ENCODE measurements at regions not wholly inside any gene's neighbourhood (a gene's known extent, or its start where the extent isn't known, plus 50 kb on each side); places are given as distances from the start of the nearest gene placed in this dataset.

- ChIA-PET POLR2A (no interaction called here), CTCF (no interaction called here)
- no peaks in the 10 kb centered on the region for H3K27me3 Mint-ChIP-seq
- H3K4me3 Mint-ChIP-seq, result no peak overlapping the region
- H3K4me1 Mint-ChIP-seq (ENCODE audit: low read depth), result no peaks in the 10 kb centered on the region
- no peaks in the 10 kb centered on the region for H3K9me3 Mint-ChIP-seq
- intact Hi-C loops (cut with micrococcal nuclease), result no loop called here
- no peaks in the 10 kb centered on the region for H3K36me3 Mint-ChIP-seq
- DNase-seq, result no peak
- H3K27ac Mint-ChIP-seq, result no peak overlapping the region
Measured at GRCh38 chr13:50677258-50677657, 166.2 kb downstream of the DLEU7 start.

DNA sequence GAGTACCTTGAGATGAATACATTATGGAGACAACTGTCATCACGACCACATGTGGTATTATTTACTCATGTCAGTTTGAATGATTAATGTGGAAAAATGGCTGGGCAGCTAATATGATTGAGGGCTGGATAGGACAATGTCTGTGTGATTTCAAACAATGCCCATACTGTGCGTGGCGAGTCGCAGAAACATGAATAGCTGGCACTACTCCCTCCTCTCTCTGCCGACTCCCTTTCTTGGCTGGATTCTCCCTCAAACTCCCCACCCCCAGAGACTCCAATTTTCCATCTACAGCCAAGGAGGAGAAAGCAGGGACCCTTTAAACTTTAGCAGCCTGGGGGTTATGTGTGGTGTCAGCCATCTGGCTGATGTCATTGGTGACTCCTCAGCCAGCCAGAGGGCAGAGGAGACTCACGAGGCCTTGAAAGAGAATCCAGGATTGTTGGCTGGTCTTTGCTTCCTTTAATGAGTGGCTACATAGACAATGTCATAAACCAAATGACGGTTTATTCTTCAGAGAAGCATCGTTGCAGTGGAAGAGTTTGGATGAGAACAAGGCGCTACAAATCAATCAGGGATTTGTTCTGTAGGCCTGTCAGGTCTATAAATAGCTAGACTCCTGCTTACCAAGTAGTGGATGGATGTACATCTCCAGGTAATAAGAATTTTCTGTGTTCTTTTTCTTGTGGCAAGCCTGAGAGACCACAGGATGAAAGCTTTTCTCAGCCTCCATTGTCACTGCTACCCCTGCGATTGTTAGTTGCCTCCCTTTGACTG is 165.6 kb downstream of the DLEU7 start:
- no peaks in the 10 kb centered on the region for H3K9me3 Mint-ChIP-seq
- ChIA-PET CTCF (no interaction called here), POLR2A (no interaction called here)
- no peaks in the 10 kb centered on the region for H3K36me3 Mint-ChIP-seq
- DNase-seq, result no peak
- H3K4me3 Mint-ChIP-seq, result no peak overlapping the region
- no peak overlapping the region for H3K27ac Mint-ChIP-seq
- intact Hi-C loops (cut with micrococcal nuclease), result no loop called here
- H3K27me3 Mint-ChIP-seq, result no peaks in the 10 kb centered on the region
- no peaks in the 10 kb centered on the region for H3K4me1 Mint-ChIP-seq (ENCODE audit: low read depth)

DNA sequence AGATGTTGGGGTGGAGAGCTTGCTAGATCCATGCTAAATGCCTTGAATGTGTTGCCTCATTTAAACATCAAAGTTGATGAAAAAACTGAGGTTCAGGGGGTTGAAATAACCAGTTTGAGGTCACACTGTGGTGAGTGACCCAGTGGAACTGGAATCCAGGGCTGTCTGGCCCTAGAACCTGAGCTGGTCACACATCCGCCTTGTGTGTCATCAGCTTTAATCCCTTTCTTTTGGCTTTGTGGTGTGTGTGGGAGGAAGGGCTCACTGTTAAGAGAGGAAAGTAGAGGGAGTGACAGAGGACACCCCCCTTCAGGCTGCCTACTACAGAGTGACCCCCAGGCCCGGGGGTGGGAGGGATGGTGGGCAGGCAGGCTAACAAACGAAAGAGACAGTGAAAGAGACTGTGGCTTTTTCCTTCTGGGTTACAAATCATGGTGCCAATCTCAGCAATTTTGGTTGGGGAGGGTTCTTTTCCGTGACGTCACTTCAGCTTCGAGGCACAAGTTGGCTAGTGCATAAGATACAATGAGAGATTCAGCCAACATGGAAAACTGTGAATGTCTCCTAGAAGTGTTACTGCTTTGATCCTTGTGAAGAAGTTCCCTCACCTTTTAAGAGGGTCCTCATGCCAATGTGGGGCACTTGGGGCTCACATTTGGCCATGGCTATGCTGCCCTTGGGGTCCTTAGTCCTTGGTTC is 164.9 kb downstream of the DLEU7 start:
- ChIA-PET POLR2A (no interaction called here), CTCF (no interaction called here)
- Mint-ChIP-seq H3K4me3 (no peak overlapping the region), H3K27ac (no peak overlapping the region), H3K9me3 (no peaks in the 10 kb centered on the region), H3K36me3 (no peaks in the 10 kb centered on the region), H3K4me1 (ENCODE audit: low read depth) (no peaks in the 10 kb centered on the region), H3K27me3 (no peaks in the 10 kb centered on the region)
- intact Hi-C loops (cut with micrococcal nuclease), result no loop called here
- DNase-seq, result no peak

- intact Hi-C loops (cut with micrococcal nuclease), result no loop called here
- no peak for DNase-seq
- Mint-ChIP-seq H3K4me3 (no peak overlapping the region), H3K36me3 (no peaks in the 10 kb centered on the region), H3K9me3 (no peaks in the 10 kb centered on the region), H3K27ac (no peak overlapping the region), H3K4me1 (ENCODE audit: low read depth) (no peaks in the 10 kb centered on the region), H3K27me3 (no peaks in the 10 kb centered on the region)
- POLR2A ChIA-PET, result no interaction called here
- CTCF ChIA-PET, result no interaction called here
Measured at GRCh38 chr13:50679321-50679720, 164.2 kb downstream of the DLEU7 start.

GRCh38 chr13:50682002-50682401 is 161.5 kb downstream of the DLEU7 start:
- no peaks in the 10 kb centered on the region for H3K27me3 Mint-ChIP-seq
- H3K9me3 Mint-ChIP-seq, result no peaks in the 10 kb centered on the region
- no peak overlapping the region for H3K27ac Mint-ChIP-seq
- DNase-seq, result no peak
- H3K4me1 Mint-ChIP-seq (ENCODE audit: low read depth), result peaks cover 5% of the 10 kb centered on the region
- H3K4me3 Mint-ChIP-seq, result no peak overlapping the region
- no peaks in the 10 kb centered on the region for H3K36me3 Mint-ChIP-seq
- POLR2A ChIA-PET, result no interaction called here
- CTCF ChIA-PET, result interaction anchor here (0.6 kb wide), 1 partner anchor 62 kb away, joined by 3 read pairs; no protein-coding TSS in a partner anchor
- intact Hi-C loops (cut with micrococcal nuclease), result no loop called here

- intact Hi-C loops (cut with micrococcal nuclease), result no loop called here
- POLR2A ChIA-PET, result no interaction called here
- Mint-ChIP-seq H3K36me3 (no peaks in the 10 kb centered on the region), H3K4me3 (no peak overlapping the region), H3K27me3 (no peaks in the 10 kb centered on the region), H3K9me3 (no peaks in the 10 kb centered on the region), H3K4me1 (ENCODE audit: low read depth) (peaks cover 5% of the 10 kb centered on the region), H3K27ac (no peak overlapping the region)
- no peak for DNase-seq
- CTCF ChIA-PET, result no interaction called here
Measured at GRCh38 chr13:50682966-50683365, 160.5 kb downstream of the DLEU7 start.

DNA sequence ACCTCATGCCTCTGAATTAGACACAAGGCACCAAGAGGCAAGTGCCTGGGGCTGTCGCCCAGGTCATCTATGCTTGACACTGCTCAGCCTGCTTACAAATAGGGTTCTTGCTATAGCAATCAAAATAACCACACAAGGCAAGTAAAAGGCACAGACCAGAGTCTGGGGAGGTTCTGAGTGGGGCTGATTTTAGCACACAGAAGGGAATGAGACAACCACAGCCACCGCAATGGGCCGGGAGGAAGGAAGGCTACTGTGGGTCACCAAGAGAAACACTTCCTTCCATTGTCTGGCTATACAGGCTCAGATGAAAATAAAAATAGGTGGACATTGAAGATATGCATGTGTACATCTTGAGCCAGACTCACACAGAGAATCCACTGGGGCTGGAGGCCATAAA is 159.1 kb downstream of the DLEU7 start:
- Mint-ChIP-seq H3K27me3 (no peaks in the 10 kb centered on the region), H3K4me1 (ENCODE audit: low read depth) (peaks cover 5% of the 10 kb centered on the region)
- CTCF ChIA-PET, result no interaction called here

DNA sequence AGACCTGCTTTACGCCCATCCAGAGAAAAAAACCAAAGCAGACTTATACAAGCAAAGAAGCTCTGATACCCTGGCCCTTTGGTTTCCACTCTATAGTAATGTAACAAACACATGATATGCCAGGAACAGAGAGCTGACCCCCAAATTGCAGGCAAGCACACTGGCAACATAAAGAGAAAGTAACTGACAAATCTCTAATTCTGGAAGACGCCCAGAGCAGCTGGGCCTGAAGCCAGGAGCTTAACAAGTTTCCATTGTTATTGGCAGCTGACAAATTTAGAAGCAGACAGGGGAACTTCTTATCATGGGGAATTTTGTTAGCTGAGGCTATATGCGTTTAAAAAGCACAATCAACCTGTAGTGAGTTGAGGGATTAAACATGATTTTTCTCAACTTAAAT is 158.0 kb downstream of the DLEU7 start:
- DNase-seq, result no peak
- no peaks in the 10 kb centered on the region for H3K36me3 Mint-ChIP-seq
- ChIA-PET POLR2A (no interaction called here), CTCF (interaction anchor here (0.7 kb wide), 1 partner anchor 9 kb away, joined by 3 read pairs; no protein-coding TSS in a partner anchor)
- intact Hi-C loops (cut with micrococcal nuclease), result no loop called here
- H3K27ac Mint-ChIP-seq, result no peak overlapping the region
- peaks cover 5% of the 10 kb centered on the region for H3K4me1 Mint-ChIP-seq (ENCODE audit: low read depth)
- no peak overlapping the region for H3K4me3 Mint-ChIP-seq
- no peaks in the 10 kb centered on the region for H3K27me3 Mint-ChIP-seq
- no peaks in the 10 kb centered on the region for H3K9me3 Mint-ChIP-seq

More for the DNA sequence above, 159.1 kb downstream of the DLEU7 start:
- Mint-ChIP-seq H3K9me3 (no peaks in the 10 kb centered on the region), H3K36me3 (no peaks in the 10 kb centered on the region), H3K27ac (no peak overlapping the region), H3K4me3 (no peak overlapping the region)
- no peak for DNase-seq
- POLR2A ChIA-PET, result no interaction called here
- intact Hi-C loops (cut with micrococcal nuclease), result no loop called here

GRCh38 chr13:50685956-50686355 is 157.5 kb downstream of the DLEU7 start:
- Mint-ChIP-seq H3K4me3 (no peak overlapping the region), H3K4me1 (ENCODE audit: low read depth) (peaks cover 5% of the 10 kb centered on the region), H3K27ac (no peak overlapping the region), H3K36me3 (no peaks in the 10 kb centered on the region), H3K9me3 (no peaks in the 10 kb centered on the region), H3K27me3 (no peaks in the 10 kb centered on the region)
- intact Hi-C loops (cut with micrococcal nuclease), result no loop called here
- ChIA-PET POLR2A (interaction anchor here (0.7 kb wide), 1 partner anchor 23 kb away, joined by 3 read pairs; no protein-coding TSS in a partner anchor), CTCF (interaction anchor here (0.7 kb wide), 1 partner anchor 8 kb away, joined by 3 read pairs; no protein-coding TSS in a partner anchor)
- no peak for DNase-seq

GRCh38 chr13:50686551-50686950 is 156.9 kb downstream of the DLEU7 start:
- ChIA-PET POLR2A (interaction anchor here (0.7 kb wide), 1 partner anchor 23 kb away, joined by 3 read pairs; no protein-coding TSS in a partner anchor), CTCF (no interaction called here)
- Mint-ChIP-seq H3K36me3 (no peaks in the 10 kb centered on the region), H3K27me3 (no peaks in the 10 kb centered on the region), H3K9me3 (no peaks in the 10 kb centered on the region), H3K4me3 (no peak overlapping the region), H3K27ac (no peak overlapping the region), H3K4me1 (ENCODE audit: low read depth) (peaks cover 5% of the 10 kb centered on the region)
- no peak for DNase-seq
- intact Hi-C loops (cut with micrococcal nuclease), result no loop called here

- CTCF ChIA-PET, result no interaction called here
- H3K27me3 Mint-ChIP-seq, result no peaks in the 10 kb centered on the region
- H3K9me3 Mint-ChIP-seq, result no peaks in the 10 kb centered on the region
Measured at GRCh38 chr13:50687545-50687944, 155.9 kb downstream of the DLEU7 start.

GRCh38 chr13:50690006-50690405 is 153.5 kb downstream of the DLEU7 start:
- Mint-ChIP-seq H3K9me3 (no peaks in the 10 kb centered on the region), H3K27ac (no peak overlapping the region), H3K4me1 (ENCODE audit: low read depth) (peaks cover 5% of the 10 kb centered on the region), H3K4me3 (no peak overlapping the region), H3K36me3 (no peaks in the 10 kb centered on the region), H3K27me3 (no peaks in the 10 kb centered on the region)
- no peak for DNase-seq
- ChIA-PET CTCF (no interaction called here), POLR2A (no interaction called here)
- intact Hi-C loops (cut with micrococcal nuclease), result no loop called here

More at GRCh38 chr13:50687545-50687944, 155.9 kb downstream of the DLEU7 start:
- Mint-ChIP-seq H3K4me3 (no peak overlapping the region), H3K27ac (no peak overlapping the region), H3K36me3 (no peaks in the 10 kb centered on the region), H3K4me1 (ENCODE audit: low read depth) (peaks cover 5% of the 10 kb centered on the region)
- DNase-seq, result no peak
- POLR2A ChIA-PET, result no interaction called here
- intact Hi-C loops (cut with micrococcal nuclease), result no loop called here

Data from activated CD4-positive, alpha-beta memory T cell treated with anti-CD3 and anti-CD28 coated beads for 36 hours (primary cell).